GM20000 (cell line): ENCODE measurements at regions not wholly inside any gene's neighbourhood (a gene's known extent, or its start where the extent isn't known, plus 50 kb on each side); places are given as distances from the start of the nearest gene placed in this dataset.

Experiments used
- DNase-seq: peaks from one replicate; pipeline ENCODE4 v3.0.0; 2012; ENCODE audit warnings: low spot score
- TF ChIP-seq, protein P1 (sequence below): IDR thresholded peaks from 2 replicates; pipeline ENCODE4 v1.5.1; 2012; ENCODE audit warnings: mild to moderate bottlenecking, control low read depth; ENCODE audit errors: extremely low read depth, missing control alignments

DNA sequence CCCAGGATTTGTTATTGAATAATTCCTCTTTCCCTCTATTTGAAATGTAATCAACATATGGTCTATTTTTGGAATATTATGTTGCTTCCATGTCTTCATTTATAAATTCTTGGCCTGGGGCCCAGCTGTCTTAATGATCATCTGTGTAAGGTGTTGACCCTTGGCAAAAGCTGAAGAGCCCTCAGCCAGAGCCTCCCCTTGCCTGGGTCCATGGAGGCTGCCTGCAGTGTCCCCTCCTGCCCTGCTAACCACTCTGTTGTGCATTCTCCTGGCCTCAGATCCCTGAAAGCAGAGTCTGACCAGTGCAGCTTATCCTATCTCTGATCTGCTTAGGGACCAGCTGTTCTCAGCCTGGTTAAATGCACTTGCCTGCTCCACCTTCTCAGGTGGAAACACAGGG lies 226.1 kb upstream of the APCDD1 start:
- no peak for DNase-seq
- TF ChIP-seq, protein P1, sequence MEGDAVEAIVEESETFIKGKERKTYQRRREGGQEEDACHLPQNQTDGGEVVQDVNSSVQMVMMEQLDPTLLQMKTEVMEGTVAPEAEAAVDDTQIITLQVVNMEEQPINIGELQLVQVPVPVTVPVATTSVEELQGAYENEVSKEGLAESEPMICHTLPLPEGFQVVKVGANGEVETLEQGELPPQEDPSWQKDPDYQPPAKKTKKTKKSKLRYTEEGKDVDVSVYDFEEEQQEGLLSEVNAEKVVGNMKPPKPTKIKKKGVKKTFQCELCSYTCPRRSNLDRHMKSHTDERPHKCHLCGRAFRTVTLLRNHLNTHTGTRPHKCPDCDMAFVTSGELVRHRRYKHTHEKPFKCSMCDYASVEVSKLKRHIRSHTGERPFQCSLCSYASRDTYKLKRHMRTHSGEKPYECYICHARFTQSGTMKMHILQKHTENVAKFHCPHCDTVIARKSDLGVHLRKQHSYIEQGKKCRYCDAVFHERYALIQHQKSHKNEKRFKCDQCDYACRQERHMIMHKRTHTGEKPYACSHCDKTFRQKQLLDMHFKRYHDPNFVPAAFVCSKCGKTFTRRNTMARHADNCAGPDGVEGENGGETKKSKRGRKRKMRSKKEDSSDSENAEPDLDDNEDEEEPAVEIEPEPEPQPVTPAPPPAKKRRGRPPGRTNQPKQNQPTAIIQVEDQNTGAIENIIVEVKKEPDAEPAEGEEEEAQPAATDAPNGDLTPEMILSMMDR, result no peak

DNA sequence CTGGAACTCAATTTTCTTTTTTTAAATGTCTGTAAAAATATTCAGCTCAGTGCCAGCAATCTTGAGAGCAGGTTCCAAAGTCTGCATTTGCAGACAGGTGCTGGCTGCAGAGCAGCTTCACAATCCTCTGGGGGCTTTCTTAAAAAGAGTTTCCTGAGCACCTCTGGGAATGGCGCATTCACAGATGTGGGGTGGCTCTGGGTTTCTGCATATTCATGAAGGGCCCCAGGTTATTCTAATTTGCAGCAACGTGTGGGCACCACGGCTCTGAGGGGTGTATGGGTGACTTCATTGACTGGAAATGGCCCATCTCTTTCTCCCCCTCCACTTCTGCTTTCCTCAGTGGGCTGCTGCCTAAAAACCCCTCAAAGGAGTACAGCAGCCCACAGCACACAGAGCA lies 225.0 kb upstream of the APCDD1 start:
- DNase-seq, result no peak
- TF ChIP-seq, protein P1, result no peak

DNA sequence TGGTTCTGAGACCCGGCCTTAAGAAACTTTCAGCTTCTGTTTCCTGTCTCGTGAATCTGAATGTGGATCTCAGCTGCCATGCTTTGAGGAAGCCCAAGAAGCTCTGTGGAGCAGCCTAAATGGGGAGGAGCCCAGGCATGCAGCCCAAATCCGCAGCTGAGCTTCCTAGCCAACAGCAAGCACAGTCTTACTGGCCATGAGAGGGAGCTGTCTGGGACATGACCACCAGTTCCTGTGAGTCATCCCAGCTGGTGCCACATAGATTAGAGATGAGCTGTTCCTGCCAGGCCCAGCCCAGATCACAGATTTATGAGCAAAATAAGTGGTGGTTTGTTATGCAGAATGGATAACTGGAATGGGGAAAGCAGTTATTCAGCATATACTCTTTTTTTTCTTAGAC lies 224.4 kb upstream of the APCDD1 start:
- no peak for DNase-seq
- TF ChIP-seq, protein P1, result no peak

DNA sequence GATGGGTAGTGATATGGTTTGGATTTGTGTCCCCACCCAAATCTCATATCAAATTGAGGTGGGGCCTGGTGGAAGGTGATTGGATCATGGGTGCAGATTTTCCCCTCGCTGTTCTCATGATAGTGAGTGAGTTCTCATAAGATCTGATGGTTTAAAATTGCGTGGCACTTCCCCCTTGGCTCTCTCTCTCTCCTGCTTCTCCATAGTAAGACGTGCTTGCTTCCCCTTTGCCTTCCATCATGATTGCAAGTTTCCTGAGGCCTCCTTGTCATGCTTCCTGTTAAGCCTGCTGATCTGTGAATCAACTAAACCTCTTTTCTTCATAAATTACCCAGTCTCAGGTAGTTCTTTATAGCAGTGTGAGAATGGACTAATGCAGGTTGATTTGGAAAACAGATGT lies 223.2 kb upstream of the APCDD1 start:
- TF ChIP-seq, protein P1, result no peak
- no peak for DNase-seq

DNA sequence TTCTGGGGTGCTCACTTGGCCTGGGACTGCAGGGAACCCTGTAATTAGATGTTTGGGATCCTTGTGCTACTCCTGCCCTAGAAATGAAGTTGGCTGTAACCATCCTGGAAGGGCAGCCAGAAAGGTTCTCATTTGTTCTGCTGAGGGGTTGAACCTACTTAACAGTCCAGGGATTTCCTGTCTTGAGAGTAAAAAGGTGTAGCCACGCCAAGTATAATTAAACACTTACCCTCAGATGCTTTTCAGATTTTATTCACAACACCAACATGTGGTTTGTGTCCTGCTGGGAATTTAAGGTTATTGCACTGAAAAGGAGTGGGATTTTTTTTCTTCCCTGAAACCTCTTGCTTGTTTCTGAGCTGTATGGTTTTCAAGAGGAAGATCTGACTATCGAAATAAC lies 222.4 kb upstream of the APCDD1 start:
- TF ChIP-seq, protein P1, result no peak
- DNase-seq, result no peak

DNA sequence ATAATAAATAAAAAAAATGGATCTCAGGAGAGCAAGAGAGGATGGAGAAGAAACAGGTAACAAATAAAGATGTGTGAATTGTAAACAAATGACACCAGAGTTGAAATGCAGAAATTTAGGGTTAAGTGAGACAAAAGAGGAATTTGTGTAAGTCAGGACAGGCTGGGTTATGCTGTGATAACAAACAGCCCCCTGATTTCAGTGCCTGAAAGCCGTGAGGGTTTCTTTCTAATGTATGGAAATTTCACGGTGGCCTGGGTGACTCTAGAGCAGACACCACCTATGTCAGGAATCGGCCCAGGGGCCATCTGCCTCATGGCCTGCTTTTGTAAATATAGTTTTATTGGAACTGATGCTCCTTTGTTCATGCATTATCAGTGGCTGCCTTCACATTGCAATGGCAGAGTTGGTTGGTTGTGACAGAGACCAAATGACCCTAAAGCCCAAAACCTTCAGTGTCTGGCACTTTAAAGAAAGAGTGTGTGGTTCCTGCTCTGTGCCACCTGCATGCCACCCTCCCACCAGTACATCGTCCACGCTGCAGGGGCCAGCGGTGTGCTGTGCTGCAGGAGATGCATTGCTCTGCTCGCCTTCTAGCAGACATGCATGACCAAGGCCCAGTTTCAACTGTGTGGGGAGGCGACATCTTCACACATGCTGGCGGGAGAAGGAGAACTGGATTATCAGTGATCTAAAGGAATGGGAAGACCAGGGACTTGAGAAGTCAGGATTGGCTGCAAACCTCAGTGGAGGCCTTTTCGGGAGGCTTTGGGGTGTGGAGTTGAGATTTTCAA lies 221.2 kb upstream of the APCDD1 start:
- no peak for DNase-seq
- TF ChIP-seq, protein P1, result no peak

DNA sequence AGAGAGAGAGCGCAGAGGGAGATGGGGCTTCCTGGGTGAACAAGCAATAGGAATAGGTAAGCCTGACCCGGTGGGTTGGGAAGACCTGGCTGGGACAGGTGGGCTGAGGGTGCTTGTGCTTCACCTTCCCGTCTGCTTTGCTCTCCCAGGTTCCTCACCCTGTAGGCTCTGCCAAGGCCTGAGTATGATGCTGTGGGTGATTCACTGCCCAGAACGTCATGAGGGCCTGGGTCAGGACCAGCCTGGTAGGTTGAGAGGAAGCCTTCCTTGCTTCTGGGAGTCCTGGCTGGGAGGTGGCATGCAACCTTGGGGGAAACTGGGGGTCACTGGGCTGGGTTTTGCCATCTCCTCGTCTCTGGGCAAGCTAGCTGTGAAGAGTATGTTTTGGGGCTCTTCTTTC lies 220.2 kb upstream of the APCDD1 start:
- TF ChIP-seq, protein P1, result no peak
- no peak for DNase-seq
